H1 (cell line): ENCODE measurements at regions not wholly inside any gene's neighbourhood (a gene's known extent, or its start where the extent isn't known, plus 50 kb on each side); places are given as distances from the start of the nearest gene placed in this dataset.

ENCODE experiments used
- CTCF ChIA-PET: fragments of 300-600 bp; sonication (Branson Sonifier 250); formaldehyde crosslinking; loops from one replicate; lab custom pipeline; 2021; ENCODE audit not compliant: partially characterized antibody; lab: Charles Lee
- POLR2A ChIA-PET: fragments of 300-600 bp; sonication (Branson Sonifier 250); formaldehyde crosslinking; loops from one replicate; lab custom pipeline; 2021; ENCODE audit warnings: inconsistent platforms; ENCODE audit not compliant: partially characterized antibody; lab: Charles Lee
- DNase-seq, 2 experiments: peaks; one replicate each; pipeline versions ENCODE4 v3.0.0 to v3.0.0-alpha.2; 2010 to 2022; ENCODE audit warnings: low spot score in 2 of 2, low read depth in 1 of 2, mixed read lengths in 1 of 2
- FAIRE-seq: peaks from 2 replicates; lab custom pipeline; 2011; peaks lifted over from hg19 to GRCh38; lab: Jason Lieb, UNC
- H2AFZ ChIP-seq: 2 replicates; pipeline ENCODE4 v1.8.1; 2012; ENCODE audit warnings: low read length, inconsistent platforms
- H2AK5ac ChIP-seq: 2 replicates; pipeline ENCODE4 v1.6.1; 2013; ENCODE audit warnings: low read depth, low read length
- H2BK120ac ChIP-seq: replicated peaks from 2 replicates; pipeline ENCODE3; 2013; ENCODE audit warnings: low read depth, low read length, inconsistent platforms
- H2BK12ac ChIP-seq: 2 replicates; pipeline ENCODE4 v1.6.1; 2013; ENCODE audit warnings: low read depth, low read length
- H2BK15ac ChIP-seq: 2 replicates; pipeline ENCODE4 v1.6.1; 2013; ENCODE audit warnings: low read length
- H2BK20ac ChIP-seq: 2 replicates; pipeline ENCODE4 v1.6.1; 2013; ENCODE audit warnings: low read length
- H2BK5ac ChIP-seq: 2 replicates; pipeline ENCODE4 v1.6.1; 2013; ENCODE audit warnings: low read depth, low read length
- H3K14ac ChIP-seq: 2 replicates; pipeline ENCODE4 v1.6.1; 2013; ENCODE audit warnings: inconsistent platforms; ENCODE audit not compliant: insufficient read length
- H3K18ac ChIP-seq: 2 replicates; pipeline ENCODE4 v1.6.1; 2013; ENCODE audit warnings: low read length; ENCODE audit errors: extremely low read depth
- H3K23ac ChIP-seq: 2 replicates; pipeline ENCODE4 v1.6.1; 2013; ENCODE audit warnings: inconsistent platforms; ENCODE audit not compliant: insufficient read length
- H3K23me2 ChIP-seq: 2 replicates; pipeline ENCODE4 v1.6.1; 2013; ENCODE audit warnings: low read depth, low read length
- H3K27ac ChIP-seq: 2 replicates; pipeline ENCODE4 v1.6.1; 2011; ENCODE audit warnings: low read depth, low read length, inconsistent platforms
- H3K27me3 ChIP-seq, 4 experiments: replicated peaks in 1 of 4; 1 replicate in 1 of 4; 2 replicates in 3 of 4; pipeline versions ENCODE4 v1.6.1 to v1.8.1; 2011 to 2013; ENCODE audit warnings: low read length in 3 of 4, mild to moderate bottlenecking in 3 of 4, inconsistent platforms in 2 of 4, mixed read lengths in 2 of 4, moderate library complexity in 1 of 4; ENCODE audit not compliant: control insufficient read depth in 3 of 4, insufficient read depth in 3 of 4; ENCODE audit errors: extremely low read depth in 1 of 4
- H3K36me3 ChIP-seq, 4 experiments: 2 replicates each; pipeline versions ENCODE4 v1.6.1 to v1.8.1; 2011 to 2013; ENCODE audit warnings: mild to moderate bottlenecking in 4 of 4, low read length in 3 of 4, moderate library complexity in 2 of 4, control low read depth in 1 of 4, inconsistent platforms in 1 of 4; ENCODE audit not compliant: insufficient read depth in 4 of 4, control insufficient read depth in 2 of 4
- H3K4ac ChIP-seq: replicated peaks from 2 replicates; pipeline ENCODE3; 2013; ENCODE audit warnings: low read length, low read depth, mixed read lengths, inconsistent platforms; ENCODE audit not compliant: insufficient read length
- H3K4me1 ChIP-seq, 4 experiments: replicated peaks in 1 of 4; 1 replicate in 1 of 4; 2 replicates in 3 of 4; pipeline versions ENCODE4 v1.6.1 to v1.8.1; 2011 to 2013; ENCODE audit warnings: low read length in 3 of 4, inconsistent platforms in 2 of 4, mixed read lengths in 1 of 4; ENCODE audit not compliant: insufficient read depth in 4 of 4, control insufficient read depth in 3 of 4
- H3K4me2 ChIP-seq, 2 experiments: 2 replicates each; pipeline versions ENCODE4 v1.6.1 to v1.8.1; 2011 to 2013; ENCODE audit warnings: low read depth in 2 of 2, low read length in 2 of 2, control low read depth in 1 of 2, inconsistent platforms in 1 of 2, mild to moderate bottlenecking in 1 of 2; ENCODE audit not compliant: insufficient read depth in 1 of 2
- H3K4me3 ChIP-seq, 4 experiments: fragments of 200-600, 300-600 bp in 1 of 4; sonication (generic), shearing (Covaris generic), sonication (Bioruptor Twin) in 1 of 4; 2 replicates each; pipeline versions ENCODE4 v1.5.1 to v1.8.1; 2011 to 2016; ENCODE audit warnings: low read length in 4 of 4, low read depth in 3 of 4, control low read depth in 2 of 4, inconsistent platforms in 2 of 4, mild to moderate bottlenecking in 2 of 4, mixed read lengths in 1 of 4, moderate library complexity in 1 of 4; ENCODE audit not compliant: insufficient read depth in 2 of 4; ENCODE audit errors: extremely low read depth in 1 of 4
- H3K56ac ChIP-seq: replicated peaks from 2 replicates; pipeline ENCODE3; 2013; ENCODE audit warnings: low read depth, mild to moderate bottlenecking, mixed read lengths, low read length, inconsistent platforms; ENCODE audit not compliant: insufficient read length
- H3K79me1 ChIP-seq: 2 replicates; pipeline ENCODE4 v1.6.1; 2013; ENCODE audit warnings: low read depth, low read length, control low read depth
- H3K79me2 ChIP-seq, 2 experiments: 2 replicates each; pipeline versions ENCODE4 v1.6.1 to v1.8.1; 2012 to 2013; ENCODE audit warnings: low read length in 2 of 2, mild to moderate bottlenecking in 2 of 2, inconsistent platforms in 1 of 2; ENCODE audit not compliant: insufficient read depth in 2 of 2, control insufficient read depth in 1 of 2
- H3K9ac ChIP-seq, 4 experiments: replicated peaks in 1 of 4; 1 replicate in 1 of 4; 2 replicates in 3 of 4; pipeline versions ENCODE4 v1.6.1 to v1.8.1; 2011 to 2013; ENCODE audit warnings: low read depth in 3 of 4, low read length in 3 of 4, control low read depth in 2 of 4, mild to moderate bottlenecking in 2 of 4, moderate library complexity in 2 of 4, inconsistent platforms in 1 of 4; ENCODE audit errors: extremely low read depth in 1 of 4
- H3K9me3 ChIP-seq, 2 experiments: 2 replicates each; pipeline versions ENCODE4 v1.6.1 to v1.8.1; 2012 to 2013; ENCODE audit warnings: mild to moderate bottlenecking in 2 of 2, moderate library complexity in 2 of 2, control low read depth in 1 of 2, inconsistent platforms in 1 of 2, low read depth in 1 of 2, low read length in 1 of 2, mixed read lengths in 1 of 2; ENCODE audit not compliant: insufficient read depth in 2 of 2
- H4K20me1 ChIP-seq, 2 experiments: replicated peaks in 1 of 2; 2 replicates each; pipeline versions ENCODE3 to v1.8.1; 2011 to 2013; ENCODE audit warnings: inconsistent platforms in 2 of 2, low read length in 2 of 2, mild to moderate bottlenecking in 1 of 2; ENCODE audit not compliant: insufficient read depth in 2 of 2, control insufficient read depth in 1 of 2
- H4K5ac ChIP-seq: 2 replicates; pipeline ENCODE4 v1.6.1; 2013; ENCODE audit warnings: low read length, low read depth, mixed read lengths, inconsistent platforms; ENCODE audit not compliant: insufficient read length
- H4K8ac ChIP-seq: 2 replicates; pipeline ENCODE4 v1.8.0; 2013; ENCODE audit warnings: mild to moderate bottlenecking, moderate library complexity, low read length, inconsistent platforms; ENCODE audit not compliant: insufficient read depth; ENCODE audit errors: extremely low read depth
- H4K91ac ChIP-seq: replicated peaks from 2 replicates; pipeline ENCODE3; 2013; ENCODE audit warnings: low read length, mixed read lengths, inconsistent platforms; ENCODE audit not compliant: insufficient read length
- BACH1 ChIP-seq: IDR thresholded peaks from 2 replicates; pipeline ENCODE4 v1.6.1; 2012; ENCODE audit warnings: low read length, improper control_type of control experiment
- CEBPB ChIP-seq: IDR thresholded peaks from 2 replicates; pipeline ENCODE4 v1.6.1; 2012; ENCODE audit warnings: low read depth, low read length
- CTBP2 ChIP-seq: IDR thresholded peaks from 2 replicates; pipeline ENCODE4 v1.7.0; 2011; ENCODE audit warnings: borderline replicate concordance, mild to moderate bottlenecking, moderate library complexity, mixed read lengths, low read length; ENCODE audit not compliant: insufficient read depth, insufficient read length
- EGR1 ChIP-seq: IDR thresholded peaks from 2 replicates; pipeline ENCODE4 v1.6.1; 2011; ENCODE audit warnings: low read depth, low read length, borderline replicate concordance
- PHF8 ChIP-seq: fragments of 200-600 bp; sonication (generic); conservative IDR thresholded peaks from 2 replicates; pipeline ENCODE4 v1.7.1; 2012; ENCODE audit warnings: low read depth, mild to moderate bottlenecking, inconsistent platforms, low read length, moderate library complexity
- SIRT6 ChIP-seq: IDR thresholded peaks from one replicate; pipeline ENCODE4 v1.7.1; 2012; ENCODE audit warnings: low read length, inconsistent platforms
- SP1 ChIP-seq: IDR thresholded peaks from 2 replicates; pipeline ENCODE4 v1.6.1; 2011; ENCODE audit warnings: low read depth, low read length
- SRF ChIP-seq: IDR thresholded peaks from 2 replicates; pipeline ENCODE4 v1.6.1; 2011; ENCODE audit warnings: mild to moderate bottlenecking, low read depth, low read length, moderate library complexity
- TAF1 ChIP-seq: IDR thresholded peaks from 2 replicates; pipeline ENCODE4 v1.6.1; 2011; ENCODE audit warnings: mild to moderate bottlenecking, low read depth, low read length
- YY1 ChIP-seq: IDR thresholded peaks from 2 replicates; pipeline ENCODE4 v1.6.1; 2011; ENCODE audit warnings: low read depth, mild to moderate bottlenecking, low read length
- WGBS, 2 experiments: shearing (Covaris generic) in 1 of 2; methylation state at CpG; one replicate each; pipeline versions ENCODE4 v1.1.6 to v1.1.7; 2013 to 2015; ENCODE audit warnings: low lambda C conversion rate in 2 of 2, mixed read lengths in 2 of 2, inconsistent platforms in 1 of 2, low coverage in 1 of 2, missing lambda C conversion rate in 1 of 2; ENCODE audit not compliant: insufficient replicate concordance in 2 of 2, insufficient coverage in 1 of 2, insufficient read length in 1 of 2; ENCODE audit errors: extremely low coverage in 1 of 2, missing lambda C conversion rate in 1 of 2; 5-methylcytosine and 5-hydroxymethylcytosine counted together

DNA sequence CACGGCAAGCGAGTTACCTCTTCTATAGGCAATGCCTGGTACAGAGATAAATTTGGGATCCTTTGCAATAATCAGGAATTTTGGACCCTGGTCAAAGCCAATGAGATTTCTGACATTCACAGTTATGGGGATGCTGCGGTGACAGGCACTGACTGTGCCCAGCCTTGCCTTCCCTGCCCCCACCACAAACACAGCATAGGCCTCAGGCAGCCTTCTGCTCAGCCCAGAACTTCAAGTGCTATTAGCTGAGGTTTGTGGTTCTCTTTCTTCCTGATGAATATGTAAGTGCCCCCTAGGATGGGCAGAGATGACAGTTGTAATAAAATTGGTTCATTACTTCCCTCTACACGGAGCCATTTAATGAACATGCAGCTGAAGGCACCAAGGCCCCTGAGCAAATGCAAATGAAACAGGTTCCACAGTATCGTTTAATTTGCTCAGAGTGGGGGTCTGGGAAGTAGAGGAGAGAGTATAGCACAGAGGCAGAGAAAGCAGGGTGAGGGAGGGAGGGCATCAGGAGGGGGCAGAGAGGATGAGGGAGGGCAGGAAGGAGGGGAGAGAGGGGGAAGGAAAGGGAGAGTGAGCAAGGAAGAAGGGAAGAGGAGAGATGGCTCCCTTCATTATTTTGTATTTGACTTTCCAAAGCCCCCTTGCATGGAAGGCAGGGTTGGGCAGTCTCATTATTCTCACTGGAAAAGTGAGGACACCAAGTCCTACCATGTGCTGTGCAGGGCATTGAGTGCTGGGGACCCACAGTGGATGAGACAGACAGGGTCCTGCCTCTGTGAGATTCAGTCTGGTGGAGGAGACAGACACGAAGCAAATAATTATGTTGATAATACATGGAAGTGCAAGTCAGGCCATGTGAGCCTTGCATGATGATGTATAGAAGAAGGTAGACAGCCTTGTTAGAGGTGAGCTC lies 513.0 kb downstream of the PTPRU start:
- Histone ChIP-seq H4K20me1 (peaks cover 0 to 1% of the 10 kb centered on the region in 2 experiments), H2BK20ac (no peak overlapping the region), H3K4me3 (no peak overlapping the region), H3K4me1 (no peaks in the 10 kb centered on the region), H3K9me3 (no peaks in the 10 kb centered on the region), H3K79me1 (no peaks in the 10 kb centered on the region), H2BK5ac (no peak overlapping the region), H3K23ac (no peak overlapping the region), H2AK5ac (no peak overlapping the region), H2BK12ac (no peak overlapping the region), H3K4ac (no peak overlapping the region), H3K27me3 (no peaks in the 10 kb centered on the region), H2BK15ac (no peak overlapping the region), H2AFZ (no peak overlapping the region), H3K4me2 (no peak overlapping the region), H4K5ac (no peak overlapping the region), H3K9ac (no peak overlapping the region), H3K18ac (no peak overlapping the region), H3K23me2 (no peaks in the 10 kb centered on the region; the same call in 1 of the 2 replicates), H3K27ac (no peak overlapping the region), H4K8ac (no peak overlapping the region), H3K56ac (no peak overlapping the region), H2BK120ac (no peak overlapping the region), H3K14ac (no peak overlapping the region), H3K36me3 (no peaks in the 10 kb centered on the region), H4K91ac (no peak overlapping the region), H3K79me2 (no peaks in the 10 kb centered on the region)
- DNase-seq (no peak), FAIRE-seq (no peak)
- WGBS, 2 experiments = 73% methylated on average over 6 of the region's 6 CpGs; no CpG with 5 or more reads in 1 of the 2 experiments
- ChIA-PET CTCF (interaction anchor here (1.5 to 2.4 kb wide), 4 partner anchors 9 to 362 kb away, joined by 4 to 10 read pairs (median 4); no protein-coding TSS in a partner anchor), POLR2A (no interaction called here)
- TF ChIP-seq EGR1 = no peak
- TF ChIP-seq SP1 = no peak
- TF ChIP-seq YY1 = no peak
- no peak for TF ChIP-seq BACH1
- no peak for TF ChIP-seq CTBP2
- TF ChIP-seq SRF = no peak
- no peak for TF ChIP-seq CEBPB
- no peak for TF ChIP-seq TAF1
- TF ChIP-seq SIRT6 = no peak
- no peak for TF ChIP-seq PHF8
